Mucosa of rectum (tissue), 2 donors: ENCODE measurements at regions not wholly inside any gene's neighbourhood (a gene's known extent, or its start where the extent isn't known, plus 50 kb on each side); places are given as distances from the start of the nearest gene placed in this dataset.

Experiments used
- H3K27ac ChIP-seq, 2 donors: one replicate each; pipeline ENCODE4 v1.7.0; 2013; ENCODE audit warnings: inconsistent platforms in 2 of 2, low read depth in 2 of 2, low read length in 2 of 2
- H3K27me3 ChIP-seq, 2 donors: one replicate each; pipeline ENCODE4 v1.7.0; 2013; ENCODE audit warnings: low read length in 2 of 2; ENCODE audit not compliant: control insufficient read depth in 2 of 2, insufficient read depth in 2 of 2
- H3K36me3 ChIP-seq, 2 donors: one replicate each; pipeline ENCODE4 v1.7.0; 2013; ENCODE audit warnings: low read length in 2 of 2; ENCODE audit not compliant: control insufficient read depth in 2 of 2, insufficient read depth in 2 of 2
- H3K4me1 ChIP-seq, 2 donors: one replicate each; pipeline ENCODE4 v1.7.0; 2013; ENCODE audit warnings: low read length in 2 of 2, mild to moderate bottlenecking in 1 of 2; ENCODE audit not compliant: control insufficient read depth in 2 of 2, insufficient read depth in 2 of 2
- H3K4me3 ChIP-seq, 2 donors: one replicate each; pipeline ENCODE4 v1.7.0; 2013; ENCODE audit warnings: low read length in 2 of 2
- H3K9ac ChIP-seq, 2 donors: one replicate each; pipeline ENCODE4 v1.7.0; 2013; ENCODE audit warnings: low read length in 2 of 2, low read depth in 1 of 2, mild to moderate bottlenecking in 1 of 2
- H3K9me3 ChIP-seq, 2 donors: one replicate each; pipeline ENCODE4 v1.7.0; 2013; ENCODE audit warnings: low read length in 2 of 2; ENCODE audit not compliant: control insufficient read depth in 2 of 2
- donor health status: healthy.
- donor health status: Normal muscosa, but diverticular disease.

- Histone ChIP-seq H3K27ac (no peak overlapping the region), H3K4me3 (no peak overlapping the region), H3K9me3 (no peaks in the 10 kb centered on the region), H3K9ac (no peak overlapping the region), H3K36me3 (no peaks in the 10 kb centered on the region), H3K27me3 (no peaks in the 10 kb centered on the region), H3K4me1 (no peaks in the 10 kb centered on the region)
Measured at GRCh38 chr20:56060486-56060885, 55.2 kb upstream of the CBLN4 start.

GRCh38 chr20:56069016-56069415 is 63.7 kb upstream of the CBLN4 start:
- Histone ChIP-seq H3K36me3 (no peaks in the 10 kb centered on the region), H3K9me3 (no peaks in the 10 kb centered on the region), H3K4me1 (no peaks in the 10 kb centered on the region), H3K9ac (no peak overlapping the region), H3K27me3 (no peaks in the 10 kb centered on the region), H3K27ac (no peak overlapping the region), H3K4me3 (no peak overlapping the region)

- Histone ChIP-seq H3K27ac (no peak overlapping the region), H3K9me3 (no peaks in the 10 kb centered on the region), H3K36me3 (no peaks in the 10 kb centered on the region), H3K4me3 (no peak overlapping the region), H3K27me3 (no peaks in the 10 kb centered on the region), H3K4me1 (no peaks in the 10 kb centered on the region), H3K9ac (no peak overlapping the region)
Measured at GRCh38 chr20:56072165-56072564, 66.8 kb upstream of the CBLN4 start.

GRCh38 chr20:56088375-56088774 is 83.1 kb upstream of the CBLN4 start:
- no peaks in the 10 kb centered on the region for H3K4me1 ChIP-seq
- H3K9me3 ChIP-seq: peaks cover 0 to 3% of the 10 kb centered on the region in 2 donors
- no peaks in the 10 kb centered on the region for H3K36me3 ChIP-seq
- H3K4me3 ChIP-seq: no peak overlapping the region
- no peak overlapping the region for H3K9ac ChIP-seq
- no peak overlapping the region for H3K27ac ChIP-seq
- no peaks in the 10 kb centered on the region for H3K27me3 ChIP-seq

GRCh38 chr20:56091628-56092234 is 86.4 kb upstream of the CBLN4 start:
- Histone ChIP-seq H3K27me3 (no peaks in the 10 kb centered on the region), H3K4me1 (no peaks in the 10 kb centered on the region), H3K27ac (no peak overlapping the region), H3K9me3 (peaks cover 0 to 3% of the 10 kb centered on the region in 2 donors), H3K4me3 (no peak overlapping the region), H3K9ac (no peak overlapping the region), H3K36me3 (no peaks in the 10 kb centered on the region)

GRCh38 chr20:56094228-56094627 is 88.9 kb upstream of the CBLN4 start:
- Histone ChIP-seq H3K4me1 (no peaks in the 10 kb centered on the region), H3K4me3 (no peak overlapping the region), H3K9ac (no peak overlapping the region), H3K9me3 (peaks cover 0 to 3% of the 10 kb centered on the region in 2 donors), H3K27ac (no peak overlapping the region), H3K36me3 (no peaks in the 10 kb centered on the region), H3K27me3 (no peaks in the 10 kb centered on the region)

GRCh38 chr20:56098981-56099500 is 93.7 kb upstream of the CBLN4 start:
- no peaks in the 10 kb centered on the region for H3K4me1 ChIP-seq

GRCh38 chr20:56111961-56112730 is 106.8 kb upstream of the CBLN4 start:
- Histone ChIP-seq H3K4me1 (no peaks in the 10 kb centered on the region), H3K36me3 (no peaks in the 10 kb centered on the region), H3K27ac (no peak overlapping the region), H3K9me3 (no peaks in the 10 kb centered on the region), H3K4me3 (no peak overlapping the region), H3K27me3 (no peaks in the 10 kb centered on the region), H3K9ac (no peak overlapping the region)

More at GRCh38 chr20:56098981-56099500, 93.7 kb upstream of the CBLN4 start:
- H3K36me3 ChIP-seq: no peaks in the 10 kb centered on the region
- no peaks in the 10 kb centered on the region for H3K9me3 ChIP-seq
- H3K9ac ChIP-seq: no peak overlapping the region
- no peak overlapping the region for H3K27ac ChIP-seq
- no peak overlapping the region for H3K4me3 ChIP-seq
- no peaks in the 10 kb centered on the region for H3K27me3 ChIP-seq

GRCh38 chr20:56117350-56117749 is 112.0 kb upstream of the CBLN4 start:
- Histone ChIP-seq H3K27me3 (no peaks in the 10 kb centered on the region), H3K9ac (no peak overlapping the region), H3K36me3 (no peaks in the 10 kb centered on the region), H3K4me1 (no peaks in the 10 kb centered on the region), H3K4me3 (no peak overlapping the region), H3K9me3 (no peaks in the 10 kb centered on the region), H3K27ac (no peak overlapping the region)

- no peak overlapping the region for H3K27ac ChIP-seq
- H3K9me3 ChIP-seq: no peaks in the 10 kb centered on the region
- H3K9ac ChIP-seq: no peak overlapping the region
- H3K36me3 ChIP-seq: no peaks in the 10 kb centered on the region
- no peaks in the 10 kb centered on the region for H3K4me1 ChIP-seq
- no peaks in the 10 kb centered on the region for H3K27me3 ChIP-seq
- no peak overlapping the region for H3K4me3 ChIP-seq
Measured at GRCh38 chr20:56121850-56122249, 116.5 kb upstream of the CBLN4 start.
